Hypothalamus (tissue), 51 donors: ENCODE measurements at regions not wholly inside any gene's neighbourhood (a gene's known extent, or its start where the extent isn't known, plus 50 kb on each side); places are given as distances from the start of the nearest gene placed in this dataset.
A peak's percentile ranks its signal among the peaks of the same experiment; 100 is the strongest.

Source experiments
- DNase-seq, 51 donors: peaks; one replicate each; lab custom pipeline; 2025; lab: John Stamatoyannopoulos, UW

- DNase-seq: no peak
Measured at GRCh38 chr4:164446516-164446915, 307.4 kb upstream of the SMIM31 start.

GRCh38 chr4:164461901-164462300, 292.0 kb upstream of the SMIM31 start:
- no peak for DNase-seq

DNA sequence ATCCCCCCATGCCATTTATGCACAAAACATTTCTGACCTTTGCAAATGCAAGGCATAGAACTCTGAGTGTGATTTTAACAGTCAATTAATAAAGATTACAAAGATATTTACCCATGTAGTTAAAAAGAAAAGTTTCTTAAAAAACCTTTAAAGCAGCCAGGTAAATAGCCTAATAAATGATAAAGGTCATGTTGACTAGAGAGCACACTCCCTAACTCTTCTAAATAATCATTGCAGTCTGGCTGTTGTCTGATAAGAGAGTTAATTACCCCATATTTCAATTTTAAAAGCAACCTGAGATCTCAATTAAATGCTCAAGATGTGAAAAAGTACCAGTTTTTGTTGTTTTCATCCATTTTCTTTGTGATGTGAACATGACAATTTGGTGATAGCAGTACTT, 291.5 kb upstream of the SMIM31 start:
- DNase-seq: no peak

DNA sequence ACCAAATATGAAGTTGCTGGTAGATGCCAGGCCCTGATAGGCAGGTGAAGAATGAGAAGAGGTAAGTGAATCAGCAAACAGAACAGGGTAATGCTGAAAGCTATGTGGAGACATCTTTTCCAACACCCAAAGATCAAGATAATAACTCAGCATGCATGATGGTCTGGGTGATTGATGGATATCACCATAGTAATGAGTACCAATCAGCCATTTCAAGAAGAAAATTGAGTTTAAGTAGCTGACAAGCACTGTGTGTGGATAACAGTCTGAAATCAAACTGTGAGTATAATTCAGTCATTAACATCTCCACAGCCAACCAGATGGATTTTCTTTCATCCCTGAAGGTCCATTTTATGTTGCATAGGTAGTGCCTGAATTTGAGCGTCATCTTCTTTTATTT, 289.6 kb upstream of the SMIM31 start:
- no peak for DNase-seq

- DNase-seq: no peak
Measured at GRCh38 chr4:164467493-164467892, 286.4 kb upstream of the SMIM31 start.

- DNase-seq: peak in 1 of 51 donors; percentile 2
Measured at GRCh38 chr4:164481306-164482091, 272.4 kb upstream of the SMIM31 start.

- DNase-seq: no peak
Measured at GRCh38 chr4:164482092-164482404, 271.9 kb upstream of the SMIM31 start.

DNA sequence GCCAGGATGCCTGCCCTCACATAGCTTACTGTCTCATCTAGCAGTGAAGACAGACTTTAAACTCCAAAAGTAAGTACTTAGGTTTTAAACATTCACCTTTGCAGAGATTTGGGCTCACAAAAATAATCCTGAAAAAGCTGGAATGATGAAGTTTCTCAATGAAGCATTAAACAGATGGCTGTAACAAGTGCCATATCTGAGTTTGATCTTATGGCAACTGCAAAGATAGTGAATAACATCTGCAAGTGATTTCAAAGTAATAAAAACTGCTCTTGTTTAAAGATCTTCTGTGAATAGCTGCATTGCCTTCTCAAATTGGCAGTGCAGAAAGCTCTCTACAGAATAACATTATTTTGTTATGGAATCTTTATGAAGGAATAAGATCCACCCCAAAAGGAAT, 271.2 kb upstream of the SMIM31 start:
- no peak for DNase-seq

GRCh38 chr4:164483711-164484110, 270.2 kb upstream of the SMIM31 start:
- no peak for DNase-seq

DNA sequence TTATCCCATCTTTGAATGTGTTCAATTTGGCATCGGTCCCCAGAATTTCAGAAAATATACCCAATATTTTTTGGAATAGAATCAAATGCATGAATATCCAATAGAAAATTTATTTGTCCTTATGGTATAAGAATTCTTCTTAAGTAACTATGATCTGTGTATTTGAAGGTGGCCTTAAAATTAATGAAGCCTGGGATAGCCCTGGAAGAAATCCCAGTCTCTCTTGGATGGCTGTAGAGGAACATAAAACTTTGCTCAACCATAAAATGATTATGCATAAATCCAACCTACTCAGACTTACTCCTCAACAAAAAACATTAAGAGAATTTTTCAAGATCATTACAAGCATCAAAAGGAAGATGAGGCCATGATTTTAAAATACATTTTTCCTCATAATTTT, 269.4 kb upstream of the SMIM31 start:
- no peak for DNase-seq

DNA sequence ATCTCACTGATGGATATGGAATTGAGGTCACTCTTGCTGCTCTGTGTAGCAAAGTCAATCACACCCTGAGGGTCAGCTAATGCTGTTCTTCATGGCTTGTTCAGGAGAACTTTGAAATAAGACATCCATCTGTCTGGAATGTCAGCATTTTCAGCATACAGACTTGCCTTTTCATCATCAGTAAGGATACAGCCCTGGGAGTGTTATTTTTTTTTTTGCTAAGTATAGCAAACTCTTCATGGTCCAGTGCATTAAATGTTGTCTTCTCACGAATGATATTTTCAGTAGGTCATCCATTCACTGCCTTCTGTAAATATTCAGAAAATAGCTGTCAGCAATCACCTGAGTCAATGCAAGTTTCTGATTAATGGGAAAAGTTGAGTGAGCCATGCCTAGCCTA, 268.8 kb upstream of the SMIM31 start:
- no peak for DNase-seq

GRCh38 chr4:164488114-164488513, 265.8 kb upstream of the SMIM31 start:
- DNase-seq: no peak

- no peak for DNase-seq
Measured at GRCh38 chr4:164501074-164501473, 252.9 kb upstream of the SMIM31 start.

- no peak for DNase-seq
Measured at GRCh38 chr4:164503874-164504273, 250.1 kb upstream of the SMIM31 start.

DNA sequence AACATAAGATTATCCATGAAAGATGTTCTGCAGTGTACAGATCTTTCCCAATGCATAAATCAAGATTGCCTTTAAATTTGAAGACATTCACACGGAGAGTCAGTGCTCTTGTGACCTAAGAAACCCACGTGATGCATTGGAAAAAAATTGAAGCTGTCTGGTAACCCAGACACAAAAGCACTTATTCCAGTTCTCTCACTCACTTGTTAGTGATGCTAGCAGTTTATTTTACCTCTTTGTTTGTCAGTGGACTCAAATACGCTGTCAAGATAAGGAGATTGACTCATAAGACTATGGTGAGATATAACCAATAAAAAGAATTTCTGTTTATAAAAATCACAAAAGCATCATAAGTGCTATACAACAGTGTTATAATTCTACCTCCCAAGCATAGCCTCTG, 245.8 kb upstream of the SMIM31 start:
- no peak for DNase-seq

GRCh38 chr4:164508771-164509170, 245.2 kb upstream of the SMIM31 start:
- no peak for DNase-seq

DNA sequence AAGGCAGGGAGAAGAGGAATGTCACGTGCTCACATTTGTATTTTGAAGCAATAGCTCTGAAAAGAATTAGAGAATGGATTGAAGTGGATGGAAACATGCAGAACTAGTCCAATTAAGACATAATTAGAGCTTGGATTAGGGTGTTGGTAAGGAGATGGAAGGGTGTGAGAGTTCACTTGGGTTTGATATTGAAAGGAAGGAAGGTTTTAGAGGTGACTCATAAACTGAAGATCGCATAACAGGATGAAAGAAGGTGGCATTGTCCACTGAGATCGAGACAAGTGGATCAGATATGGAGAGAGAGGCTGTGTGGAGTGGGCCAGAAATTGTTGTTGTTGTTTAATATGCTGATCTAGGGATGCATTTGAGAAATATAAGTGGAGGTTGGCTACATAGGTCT, 244.0 kb upstream of the SMIM31 start:
- no peak for DNase-seq

DNA sequence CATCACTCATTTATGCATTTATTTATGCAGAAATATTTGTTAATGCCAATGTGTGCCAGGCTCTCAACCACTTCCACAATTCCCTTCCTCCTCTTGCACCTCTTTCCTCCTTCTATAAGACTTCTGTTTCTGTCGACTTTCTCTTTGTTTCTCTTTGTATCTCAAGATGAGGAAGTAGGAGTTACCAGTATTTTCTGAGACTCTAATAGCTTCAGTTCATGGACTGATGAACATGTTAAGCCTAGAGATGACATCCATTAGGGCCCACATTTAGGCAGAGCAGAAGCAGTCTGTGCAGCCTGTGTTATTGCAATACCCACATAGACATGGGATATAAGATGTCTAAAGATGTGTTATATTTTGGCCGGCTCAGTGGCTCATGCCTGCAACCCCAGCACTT, 241.8 kb upstream of the SMIM31 start:
- no peak for DNase-seq

DNA sequence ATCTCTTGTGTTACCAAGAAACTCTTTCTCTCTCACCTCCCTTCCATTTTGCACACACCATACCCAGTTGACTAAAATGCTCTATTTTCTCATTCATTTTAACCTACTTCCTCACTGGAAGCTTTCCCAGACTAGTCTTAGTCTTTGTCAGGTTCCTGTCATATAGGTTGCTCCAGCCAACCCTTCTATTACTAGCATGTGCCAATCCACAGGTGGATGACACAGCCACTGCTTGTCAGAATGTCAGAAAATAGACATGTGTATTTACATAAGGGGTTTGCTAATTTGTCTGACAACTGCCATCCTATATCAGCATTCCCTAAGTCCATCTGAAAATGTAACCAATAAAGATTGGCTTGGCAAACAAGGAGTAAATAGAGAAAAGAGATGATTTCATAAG, 239.2 kb upstream of the SMIM31 start:
- DNase-seq: no peak

- DNase-seq: no peak
Measured at GRCh38 chr4:164524789-164525188, 229.1 kb upstream of the SMIM31 start.

- no peak for DNase-seq
Measured at GRCh38 chr4:164526933-164527583, 226.9 kb upstream of the SMIM31 start.

- DNase-seq: no peak
Measured at GRCh38 chr4:164529058-164529457, 224.9 kb upstream of the SMIM31 start.

GRCh38 chr4:164529486-164529885, 224.4 kb upstream of the SMIM31 start:
- DNase-seq: no peak
